SH-SY5Y (cell line): ENCODE measurements at regions not wholly inside any gene's neighbourhood (a gene's known extent, or its start where the extent isn't known, plus 50 kb on each side); places are given as distances from the start of the nearest gene placed in this dataset.

ENCODE experiments used
- GATA2 ChIP-seq: IDR thresholded peaks from 2 replicates; pipeline ENCODE4 v1.6.1; 2011; ENCODE audit warnings: mild to moderate bottlenecking, low read depth, low read length
- GATA3 ChIP-seq: IDR thresholded peaks from 2 replicates; pipeline ENCODE4 v1.6.1; 2011; ENCODE audit warnings: low read depth, mild to moderate bottlenecking, low read length, moderate library complexity

DNA sequence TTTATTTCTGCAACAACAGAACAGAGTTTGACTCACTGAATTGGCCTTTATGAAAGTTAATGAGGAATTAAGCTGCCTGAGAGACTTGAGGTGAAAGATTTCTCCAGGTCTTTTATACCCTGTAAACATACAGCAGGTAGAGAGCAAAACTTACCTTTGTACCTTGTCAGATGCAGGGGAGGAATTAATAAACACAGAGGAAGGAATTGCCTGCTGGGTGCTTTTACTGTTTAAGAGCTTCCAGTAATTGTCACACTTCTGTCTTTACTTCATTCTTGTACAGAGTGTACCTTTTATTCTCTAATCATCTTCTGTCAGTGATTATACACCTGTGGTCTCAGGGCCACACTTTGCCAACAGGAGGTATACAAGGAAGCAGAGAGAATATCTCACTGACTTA, 94.0 kb upstream of the GRIN3A start:
- TF ChIP-seq GATA2 (no peak), GATA3 (no peak)
